ENCODE measurements at regions not wholly inside any gene's neighbourhood (a gene's known extent, or its start where the extent isn't known, plus 50 kb on each side); places are given as distances from the start of the nearest gene placed in this dataset.

GRCh38 chr1:101332633-101333032 is 95.8 kb downstream of the S1PR1 start:
- no peak overlapping the region for H3K27ac Mint-ChIP-seq
- H3K36me3 Mint-ChIP-seq (ENCODE audit: insufficient read depth), result no peaks in the 10 kb centered on the region

GRCh38 chr1:101333186-101333585 is 96.4 kb downstream of the S1PR1 start:
- ATAC-seq (replicated peaks) (no peak), DNase-seq (no peak)
- peaks cover 14 to 44% of the 10 kb centered on the region in 2 donors for H3K4me1 Mint-ChIP-seq (ENCODE audit: low read depth in 2 of 2)
- H3K4me3 Mint-ChIP-seq, result no peak overlapping the region
- H3K27me3 Mint-ChIP-seq, result no peaks in the 10 kb centered on the region
- peaks cover 4 to 9% of the 10 kb centered on the region in 2 donors for H3K9me3 Mint-ChIP-seq
- no peaks in the 10 kb centered on the region for H3K36me3 Mint-ChIP-seq (ENCODE audit: insufficient read depth)
- no peak overlapping the region for H3K27ac Mint-ChIP-seq

More at GRCh38 chr1:101332633-101333032, 95.8 kb downstream of the S1PR1 start:
- DNase-seq, result no peak
- ATAC-seq (replicated peaks), result no peak
- Mint-ChIP-seq H3K9me3 (peaks cover 4 to 9% of the 10 kb centered on the region in 2 donors), H3K27me3 (no peaks in the 10 kb centered on the region), H3K4me1 (ENCODE audit: low read depth in 2 of 2) (peaks cover 14 to 39% of the 10 kb centered on the region in 2 donors), H3K4me3 (peak overlapping the region in 1 of 2 donors; percentile 47)

- H3K27ac Mint-ChIP-seq, result peak overlapping the region; percentile 75 to 88
- ATAC-seq (replicated peaks), result peak; percentile 54
These were observed 101.1 kb downstream of the S1PR1 start for GRCh38 chr1:101337968-101338367.

GRCh38 chr1:101338714-101339430 is 102.1 kb downstream of the S1PR1 start:
- ATAC-seq (replicated peaks) (peak; percentile 90), DNase-seq (peak; percentile 3 to 15 (median 8))
- H3K27me3 Mint-ChIP-seq, result no peaks in the 10 kb centered on the region
- H3K27ac Mint-ChIP-seq, result peak overlapping the region; percentile 75 to 88
- H3K9me3 Mint-ChIP-seq, result peaks cover 5 to 7% of the 10 kb centered on the region in 2 donors
- H3K4me3 Mint-ChIP-seq, result peak overlapping the region; percentile 15 to 42
- no peaks in the 10 kb centered on the region for H3K36me3 Mint-ChIP-seq (ENCODE audit: insufficient read depth)
- peaks cover 6 to 29% of the 10 kb centered on the region in 2 donors for H3K4me1 Mint-ChIP-seq (ENCODE audit: low read depth in 2 of 2)

More at GRCh38 chr1:101337968-101338367, 101.1 kb downstream of the S1PR1 start:
- peak overlapping the region in 1 of 2 donors; percentile 34 for H3K4me3 Mint-ChIP-seq
- H3K4me1 Mint-ChIP-seq (ENCODE audit: low read depth in 2 of 2), result peaks cover 4 to 34% of the 10 kb centered on the region in 2 donors
- DNase-seq, result no peak
- H3K27me3 Mint-ChIP-seq, result no peaks in the 10 kb centered on the region
- peaks cover 0 to 2% of the 10 kb centered on the region in 2 donors for H3K9me3 Mint-ChIP-seq
- no peaks in the 10 kb centered on the region for H3K36me3 Mint-ChIP-seq (ENCODE audit: insufficient read depth)

GRCh38 chr1:101344745-101345144 is 107.9 kb downstream of the S1PR1 start:
- Mint-ChIP-seq H3K4me3 (peak overlapping the region; percentile 33 to 53), H3K27me3 (no peaks in the 10 kb centered on the region), H3K27ac (peak overlapping the region in 1 of 2 donors; percentile 45)

GRCh38 chr1:101346419-101346818 is 109.6 kb downstream of the S1PR1 start:
- no peaks in the 10 kb centered on the region for H3K36me3 Mint-ChIP-seq (ENCODE audit: insufficient read depth)
- DNase-seq (no peak), ATAC-seq (replicated peaks) (peak; percentile 24)
- H3K9me3 Mint-ChIP-seq, result peaks cover 7 to 14% of the 10 kb centered on the region in 2 donors
- H3K27me3 Mint-ChIP-seq, result no peaks in the 10 kb centered on the region
- H3K4me1 Mint-ChIP-seq (ENCODE audit: low read depth in 2 of 2), result peaks cover 30 to 44% of the 10 kb centered on the region in 2 donors
- peak overlapping the region; percentile 65 for H3K4me3 Mint-ChIP-seq
- peak overlapping the region; percentile 78 to 92 for H3K27ac Mint-ChIP-seq

More at GRCh38 chr1:101344745-101345144, 107.9 kb downstream of the S1PR1 start:
- Mint-ChIP-seq H3K36me3 (ENCODE audit: insufficient read depth) (no peaks in the 10 kb centered on the region), H3K9me3 (peaks cover 7 to 14% of the 10 kb centered on the region in 2 donors), H3K4me1 (ENCODE audit: low read depth in 2 of 2) (peaks cover 30 to 44% of the 10 kb centered on the region in 2 donors)
- DNase-seq (no peak), ATAC-seq (replicated peaks) (no peak)

- Mint-ChIP-seq H3K27ac (no peak overlapping the region), H3K9me3 (no peaks in the 10 kb centered on the region), H3K4me3 (no peak overlapping the region), H3K36me3 (ENCODE audit: insufficient read depth) (peaks cover 7% of the 10 kb centered on the region), H3K27me3 (no peaks in the 10 kb centered on the region), H3K4me1 (ENCODE audit: low read depth in 2 of 2) (peaks cover 7 to 18% of the 10 kb centered on the region in 2 donors)
- ATAC-seq (replicated peaks) (no peak), DNase-seq (no peak)
These were observed 119.2 kb downstream of the S1PR1 start for GRCh38 chr1:101356013-101356412.

- Mint-ChIP-seq H3K36me3 (ENCODE audit: insufficient read depth) (peaks cover 7% of the 10 kb centered on the region), H3K27ac (peak overlapping the region in 1 of 2 donors; percentile 67), H3K27me3 (no peaks in the 10 kb centered on the region), H3K9me3 (no peaks in the 10 kb centered on the region), H3K4me3 (no peak overlapping the region), H3K4me1 (ENCODE audit: low read depth in 2 of 2) (peaks cover 7 to 16% of the 10 kb centered on the region in 2 donors)
- no peak for ATAC-seq (replicated peaks)
- DNase-seq, result no peak
These were observed 120.0 kb downstream of the S1PR1 start for GRCh38 chr1:101356604-101357443.

- Mint-ChIP-seq H3K4me1 (ENCODE audit: low read depth in 2 of 2) (peaks cover 7 to 13% of the 10 kb centered on the region in 2 donors), H3K27me3 (no peaks in the 10 kb centered on the region), H3K27ac (peak overlapping the region; percentile 7 to 67), H3K9me3 (no peaks in the 10 kb centered on the region), H3K4me3 (peak overlapping the region in 1 of 2 donors; percentile 24), H3K36me3 (ENCODE audit: insufficient read depth) (peaks cover 7% of the 10 kb centered on the region)
- DNase-seq, result peak; percentile 76 to 85 (median 79)
- ATAC-seq (replicated peaks), result peak; percentile 100
These were observed 120.7 kb downstream of the S1PR1 start for GRCh38 chr1:101357444-101357986.

GRCh38 chr1:101360506-101360905 is 123.7 kb downstream of the S1PR1 start:
- Mint-ChIP-seq H3K4me1 (ENCODE audit: low read depth in 2 of 2) (peaks cover 7 to 13% of the 10 kb centered on the region in 2 donors), H3K36me3 (ENCODE audit: insufficient read depth) (peaks cover 7% of the 10 kb centered on the region), H3K27ac (no peak overlapping the region), H3K27me3 (no peaks in the 10 kb centered on the region), H3K4me3 (no peak overlapping the region), H3K9me3 (no peaks in the 10 kb centered on the region)
- ATAC-seq (replicated peaks) (no peak), DNase-seq (no peak)

- Mint-ChIP-seq H3K4me3 (no peak overlapping the region), H3K27me3 (no peaks in the 10 kb centered on the region), H3K9me3 (no peaks in the 10 kb centered on the region), H3K27ac (no peak overlapping the region), H3K4me1 (ENCODE audit: low read depth in 2 of 2) (no peaks in the 10 kb centered on the region), H3K36me3 (ENCODE audit: insufficient read depth) (no peaks in the 10 kb centered on the region)
- DNase-seq, result no peak
- no peak for ATAC-seq (replicated peaks)
These were observed 127.1 kb downstream of the S1PR1 start for GRCh38 chr1:101363891-101364318.

- Mint-ChIP-seq H3K9me3 (no peaks in the 10 kb centered on the region), H3K27me3 (no peaks in the 10 kb centered on the region), H3K4me1 (ENCODE audit: low read depth in 2 of 2) (no peaks in the 10 kb centered on the region), H3K36me3 (ENCODE audit: insufficient read depth) (no peaks in the 10 kb centered on the region), H3K4me3 (no peak overlapping the region), H3K27ac (no peak overlapping the region)
- no peak for ATAC-seq (replicated peaks)
- DNase-seq, result no peak
These were observed 127.7 kb downstream of the S1PR1 start for GRCh38 chr1:101364370-101365120.

- Mint-ChIP-seq H3K36me3 (ENCODE audit: insufficient read depth) (no peaks in the 10 kb centered on the region), H3K4me3 (no peak overlapping the region), H3K4me1 (ENCODE audit: low read depth in 2 of 2) (no peaks in the 10 kb centered on the region), H3K9me3 (no peaks in the 10 kb centered on the region), H3K27me3 (no peaks in the 10 kb centered on the region), H3K27ac (peak overlapping the region in 1 of 2 donors; percentile 32)
- ATAC-seq (replicated peaks) (no peak), DNase-seq (no peak)
These were observed 128.4 kb downstream of the S1PR1 start for GRCh38 chr1:101365186-101365585.

Data from effector memory CD8-positive, alpha-beta T cell (primary cell).